ENCODE measurements at regions not wholly inside any gene's neighbourhood (a gene's known extent, or its start where the extent isn't known, plus 50 kb on each side); places are given as distances from the start of the nearest gene placed in this dataset.

- H3K36me3 Mint-ChIP-seq (ENCODE audit: low read depth): no peaks in the 10 kb centered on the region
Observed at GRCh38 chr1:214198571-214198970, 82.4 kb upstream of the SMYD2 start.

GRCh38 chr1:214199585-214199984, 81.4 kb upstream of the SMYD2 start:
- no peak overlapping the region for H3K27ac Mint-ChIP-seq
- no peak for TF ChIP-seq CTCF (IDR thresholded peaks at IDR 0.05)
- no peak for DNase-seq
- H3K36me3 Mint-ChIP-seq (ENCODE audit: low read depth): no peaks in the 10 kb centered on the region
- H3K9me3 Mint-ChIP-seq: no peaks in the 10 kb centered on the region
- peaks cover 18% of the 10 kb centered on the region for H3K4me1 Mint-ChIP-seq
- H3K27me3 Mint-ChIP-seq (ENCODE audit: low read depth, poor library complexity): peaks cover 13% of the 10 kb centered on the region
- no peak overlapping the region for H3K4me3 Mint-ChIP-seq

More at GRCh38 chr1:214198571-214198970, 82.4 kb upstream of the SMYD2 start:
- peaks cover 13% of the 10 kb centered on the region for H3K27me3 Mint-ChIP-seq (ENCODE audit: low read depth, poor library complexity)
- H3K4me1 Mint-ChIP-seq: peaks cover 19% of the 10 kb centered on the region
- TF ChIP-seq CTCF (IDR thresholded peaks at IDR 0.05): no peak
- H3K4me3 Mint-ChIP-seq: no peak overlapping the region
- H3K9me3 Mint-ChIP-seq: no peaks in the 10 kb centered on the region
- no peak overlapping the region for H3K27ac Mint-ChIP-seq
- no peak for DNase-seq

- H3K9me3 Mint-ChIP-seq: no peaks in the 10 kb centered on the region
- H3K4me3 Mint-ChIP-seq: no peak overlapping the region
- no peak for TF ChIP-seq CTCF (IDR thresholded peaks at IDR 0.05)
- peaks cover 50% of the 10 kb centered on the region for H3K4me1 Mint-ChIP-seq
- no peaks in the 10 kb centered on the region for H3K36me3 Mint-ChIP-seq (ENCODE audit: low read depth)
- H3K27ac Mint-ChIP-seq: no peak overlapping the region
- DNase-seq: no peak
- H3K27me3 Mint-ChIP-seq (ENCODE audit: low read depth, poor library complexity): peaks cover 11% of the 10 kb centered on the region
Observed at GRCh38 chr1:214202992-214203391, 78.0 kb upstream of the SMYD2 start.

- DNase-seq: peak; percentile 20
- TF ChIP-seq CTCF (IDR thresholded peaks at IDR 0.05): no peak
- H3K4me1 Mint-ChIP-seq: peaks cover 68% of the 10 kb centered on the region
- H3K9me3 Mint-ChIP-seq: no peaks in the 10 kb centered on the region
- no peak overlapping the region for H3K27ac Mint-ChIP-seq
- H3K36me3 Mint-ChIP-seq (ENCODE audit: low read depth): no peaks in the 10 kb centered on the region
- no peak overlapping the region for H3K4me3 Mint-ChIP-seq
- peaks cover 7% of the 10 kb centered on the region for H3K27me3 Mint-ChIP-seq (ENCODE audit: low read depth, poor library complexity)
Observed at GRCh38 chr1:214205053-214205452, 75.9 kb upstream of the SMYD2 start.

- Mint-ChIP-seq H3K27ac (no peak overlapping the region), H3K4me3 (no peak overlapping the region), H3K4me1 (peaks cover 57% of the 10 kb centered on the region), H3K9me3 (no peaks in the 10 kb centered on the region), H3K36me3 (ENCODE audit: low read depth) (no peaks in the 10 kb centered on the region), H3K27me3 (ENCODE audit: low read depth, poor library complexity) (peaks cover 5% of the 10 kb centered on the region)
- no peak for TF ChIP-seq CTCF (IDR thresholded peaks at IDR 0.05)
- no peak for DNase-seq
Observed at GRCh38 chr1:214208460-214208859, 72.5 kb upstream of the SMYD2 start.

- Mint-ChIP-seq H3K27ac (no peak overlapping the region), H3K9me3 (no peaks in the 10 kb centered on the region), H3K4me1 (peaks cover 61% of the 10 kb centered on the region), H3K27me3 (ENCODE audit: low read depth, poor library complexity) (peaks cover 7% of the 10 kb centered on the region), H3K36me3 (ENCODE audit: low read depth) (no peaks in the 10 kb centered on the region), H3K4me3 (no peak overlapping the region)
- TF ChIP-seq CTCF (IDR thresholded peaks at IDR 0.05): no peak
- DNase-seq: no peak
Observed at GRCh38 chr1:214209260-214209808, 71.6 kb upstream of the SMYD2 start.

Measured in nephron progenitor cell (in vitro differentiated cells).